GM12873 (cell line): ENCODE measurements at regions not wholly inside any gene's neighbourhood (a gene's known extent, or its start where the extent isn't known, plus 50 kb on each side); places are given as distances from the start of the nearest gene placed in this dataset.

ENCODE experiments used
- TF ChIP-seq, protein P1 (sequence below): IDR thresholded peaks from 2 replicates; pipeline ENCODE4 v1.5.1; 2012; ENCODE audit warnings: low read depth, mild to moderate bottlenecking, moderate library complexity, low read length, control low read depth; ENCODE audit not compliant: insufficient read depth; ENCODE audit errors: missing control alignments

DNA sequence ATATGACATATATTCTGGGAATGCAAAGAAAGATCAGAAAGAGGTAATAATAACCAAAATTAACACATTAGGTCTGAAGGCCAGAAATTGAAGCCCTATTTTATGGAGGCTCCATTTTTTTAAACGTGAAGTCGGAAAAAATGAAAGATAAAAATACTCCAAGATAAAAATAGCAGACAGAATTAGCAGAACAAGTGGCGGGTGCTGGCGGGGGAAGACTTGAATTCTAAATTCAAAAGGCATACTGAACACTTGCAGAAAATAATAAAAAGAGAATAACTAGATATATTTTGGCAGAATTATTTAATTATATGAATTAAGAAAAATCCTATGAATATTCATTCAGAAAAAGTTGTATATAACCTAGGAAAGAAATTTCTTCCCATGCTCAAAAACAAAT is 543.7 kb upstream of the ACO1 start:
- TF ChIP-seq, protein P1, sequence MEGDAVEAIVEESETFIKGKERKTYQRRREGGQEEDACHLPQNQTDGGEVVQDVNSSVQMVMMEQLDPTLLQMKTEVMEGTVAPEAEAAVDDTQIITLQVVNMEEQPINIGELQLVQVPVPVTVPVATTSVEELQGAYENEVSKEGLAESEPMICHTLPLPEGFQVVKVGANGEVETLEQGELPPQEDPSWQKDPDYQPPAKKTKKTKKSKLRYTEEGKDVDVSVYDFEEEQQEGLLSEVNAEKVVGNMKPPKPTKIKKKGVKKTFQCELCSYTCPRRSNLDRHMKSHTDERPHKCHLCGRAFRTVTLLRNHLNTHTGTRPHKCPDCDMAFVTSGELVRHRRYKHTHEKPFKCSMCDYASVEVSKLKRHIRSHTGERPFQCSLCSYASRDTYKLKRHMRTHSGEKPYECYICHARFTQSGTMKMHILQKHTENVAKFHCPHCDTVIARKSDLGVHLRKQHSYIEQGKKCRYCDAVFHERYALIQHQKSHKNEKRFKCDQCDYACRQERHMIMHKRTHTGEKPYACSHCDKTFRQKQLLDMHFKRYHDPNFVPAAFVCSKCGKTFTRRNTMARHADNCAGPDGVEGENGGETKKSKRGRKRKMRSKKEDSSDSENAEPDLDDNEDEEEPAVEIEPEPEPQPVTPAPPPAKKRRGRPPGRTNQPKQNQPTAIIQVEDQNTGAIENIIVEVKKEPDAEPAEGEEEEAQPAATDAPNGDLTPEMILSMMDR = no peak

DNA sequence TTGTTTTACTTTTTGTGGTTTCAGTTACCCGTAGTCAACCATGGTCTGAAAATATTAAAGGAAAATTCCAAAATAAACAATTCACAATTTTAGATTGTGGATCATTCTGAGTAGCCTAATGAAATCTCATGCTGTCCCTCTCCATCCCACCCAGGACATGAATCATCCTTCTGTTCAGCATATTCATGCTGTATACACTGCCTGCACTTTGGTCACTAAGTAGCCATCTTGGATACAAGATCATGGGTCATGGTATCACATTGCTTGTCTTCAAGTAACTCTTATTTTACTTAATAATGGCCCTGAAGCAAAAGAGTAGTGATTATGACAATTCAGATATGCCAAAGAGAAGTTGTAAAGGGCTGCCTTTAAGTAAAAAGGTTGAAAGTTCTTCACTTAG is 536.5 kb upstream of the ACO1 start:
- TF ChIP-seq, protein P1 = no peak

DNA sequence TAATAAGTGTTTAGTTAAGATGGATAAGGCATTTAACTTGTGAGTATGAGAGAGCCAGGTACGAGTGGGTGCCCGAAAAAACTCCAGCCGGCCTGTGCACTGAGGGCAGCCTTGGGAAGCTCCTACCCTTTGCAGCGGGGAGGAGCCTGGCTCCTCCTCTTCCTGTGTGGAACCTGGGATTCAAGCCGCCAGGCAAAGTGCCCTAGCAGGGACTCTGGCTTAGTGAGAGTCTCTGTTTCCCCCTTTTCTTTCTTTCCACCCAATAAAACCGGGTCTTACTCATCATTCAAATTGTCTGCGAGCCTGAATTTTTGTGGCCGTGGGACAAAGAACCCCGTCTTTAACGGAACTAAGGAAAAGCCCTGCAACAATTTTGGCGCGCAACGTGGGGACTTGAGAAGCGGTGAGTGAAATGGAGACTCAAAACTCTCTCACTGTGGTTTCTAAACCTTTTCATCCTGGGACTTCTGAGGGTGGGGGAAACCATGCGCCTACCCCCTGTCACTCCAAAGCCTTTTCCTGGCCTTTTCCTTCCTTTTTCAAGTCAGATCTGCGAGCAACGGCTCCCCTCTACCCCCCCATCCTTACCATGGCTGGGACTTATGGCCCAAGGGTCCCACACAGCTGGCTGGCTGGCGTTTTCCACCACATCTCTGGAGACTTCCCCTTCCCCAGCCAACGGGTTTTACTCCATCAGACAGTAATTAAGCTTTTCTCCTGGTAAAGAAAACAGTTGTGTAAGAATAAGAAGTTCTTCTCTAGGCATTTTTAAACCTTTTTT is 535.7 kb upstream of the ACO1 start:
- TF ChIP-seq, protein P1 = no peak

DNA sequence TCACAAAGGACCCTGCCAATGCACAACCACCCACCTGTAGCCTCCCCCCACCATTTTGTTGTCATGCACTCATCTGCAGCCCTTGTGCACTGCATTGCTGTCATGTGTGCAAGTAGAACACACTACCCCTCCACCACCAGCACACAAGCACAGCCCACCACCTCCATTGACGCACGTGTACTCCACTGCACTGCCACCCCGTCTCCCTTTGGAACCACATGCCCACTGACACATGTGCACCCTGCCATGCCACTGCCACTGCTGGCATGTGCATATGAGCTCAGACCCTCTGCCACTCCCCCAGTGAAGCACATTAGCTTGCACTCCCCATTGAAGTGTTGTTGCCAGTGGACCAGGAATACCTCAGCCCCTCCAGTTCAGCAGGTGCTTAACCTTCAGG is 530.3 kb upstream of the ACO1 start:
- TF ChIP-seq, protein P1 = no peak

DNA sequence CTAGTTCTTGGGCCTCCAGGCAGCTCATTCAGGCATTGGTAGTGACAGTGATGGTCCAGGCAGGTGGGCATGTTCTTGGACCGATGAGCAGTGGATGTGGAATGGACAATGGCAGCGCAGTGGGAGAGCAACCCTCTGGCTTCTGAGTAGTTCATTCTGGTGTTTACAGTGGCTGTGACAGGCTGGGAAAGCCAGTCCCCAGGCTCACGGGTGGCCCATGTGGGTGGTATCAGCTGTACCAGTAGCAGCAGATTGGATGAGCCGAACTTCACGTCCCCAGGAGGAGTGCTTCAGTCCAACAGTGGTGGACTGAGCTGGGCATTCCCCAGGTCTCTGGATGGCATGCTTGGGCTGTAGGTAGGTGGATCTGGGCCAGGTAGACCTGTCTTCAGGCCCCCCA is 515.6 kb upstream of the ACO1 start:
- TF ChIP-seq, protein P1 = no peak

DNA sequence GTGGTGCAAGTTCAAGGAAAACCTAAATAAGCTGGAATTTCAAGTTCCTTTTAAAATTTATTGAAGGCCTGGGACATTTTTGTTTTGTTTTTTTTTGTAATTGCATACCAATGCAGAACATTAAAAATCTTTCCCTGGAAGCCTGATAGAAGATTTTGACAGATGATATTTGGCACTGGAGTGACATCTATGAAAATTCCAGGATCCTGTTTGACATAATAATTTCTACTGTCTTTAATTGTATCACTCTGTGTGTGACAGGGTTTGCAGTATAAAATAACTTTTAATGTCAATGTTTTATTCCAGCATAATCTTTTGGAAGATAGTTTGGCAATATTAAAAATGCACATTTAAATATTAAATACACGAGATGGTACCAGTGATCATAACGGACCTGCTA is 514.2 kb upstream of the ACO1 start:
- TF ChIP-seq, protein P1 = no peak

DNA sequence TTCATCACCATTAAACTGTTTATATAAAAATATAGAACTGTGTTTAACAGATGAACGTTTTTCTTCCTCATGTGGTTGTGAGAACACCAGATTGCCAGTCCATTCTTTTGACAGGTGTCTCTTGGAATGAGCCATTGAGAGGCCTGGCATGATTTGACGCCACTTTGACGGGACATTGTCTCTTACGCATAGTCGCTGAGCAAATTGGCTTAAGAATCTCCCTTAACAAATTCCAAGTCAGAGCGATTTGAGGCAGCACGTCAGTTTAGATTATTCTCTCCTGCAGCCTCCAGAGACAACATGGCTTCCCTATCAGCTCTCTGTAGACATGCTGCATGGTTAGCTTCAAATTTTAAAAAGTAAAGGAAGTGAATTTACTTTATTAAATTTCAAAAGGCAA is 510.7 kb upstream of the ACO1 start:
- TF ChIP-seq, protein P1 = no peak
